ENCODE measurements at regions not wholly inside any gene's neighbourhood (a gene's known extent, or its start where the extent isn't known, plus 50 kb on each side); places are given as distances from the start of the nearest gene placed in this dataset.

DNA sequence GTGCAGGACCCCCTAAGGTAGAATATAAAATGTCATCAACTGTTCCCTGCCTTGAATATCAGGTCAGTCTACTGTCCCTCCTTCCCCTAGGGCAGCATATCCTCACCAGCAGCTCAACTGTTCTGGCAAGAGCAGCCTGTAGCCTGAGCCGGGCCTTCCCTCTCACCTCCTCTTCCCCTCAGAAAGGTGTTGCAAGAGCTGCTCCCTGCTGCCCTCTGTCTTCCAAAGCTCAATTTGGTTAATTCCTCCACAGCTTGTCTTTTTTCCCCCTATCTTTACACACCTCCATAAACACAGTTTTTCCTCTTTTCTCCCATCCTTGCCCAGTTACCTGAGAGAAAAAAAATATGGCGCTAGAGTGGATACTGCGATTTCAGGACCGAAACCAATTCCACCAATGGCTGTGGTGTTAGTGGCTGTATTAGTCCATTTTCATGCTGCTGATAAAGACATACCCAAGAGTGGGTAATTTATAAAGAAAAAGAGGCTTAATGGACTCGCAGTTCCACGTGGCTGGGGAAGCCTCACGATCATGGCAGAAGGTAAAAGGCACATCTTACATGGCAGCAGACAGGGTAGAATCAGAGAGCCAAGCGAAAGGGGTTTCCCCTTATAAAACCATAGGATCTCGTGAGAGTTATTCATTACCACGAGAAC lies 184.7 kb downstream of the MREG start (continued):
- TF ChIP-seq E2F5 (CRISPR knock-in tag; conservative IDR thresholded peaks at IDR 0.05) (no peak), MIXL1 (CRISPR knock-in tag; IDR thresholded peaks at IDR 0.05) (no peak), DPF2 (CRISPR knock-in tag; IDR thresholded peaks at IDR 0.05; ENCODE audit: borderline replicate concordance, low read depth) (no peak), ZNF572 (CRISPR knock-in tag; IDR thresholded peaks at IDR 0.05) (no peak), KDM4B (CRISPR knock-in tag; IDR thresholded peaks at IDR 0.05) (no peak), CEBPG (CRISPR knock-in tag; IDR thresholded peaks at IDR 0.05) (peak; percentile 97), ZNF670 (CRISPR knock-in tag; IDR thresholded peaks at IDR 0.05; ENCODE audit: borderline replicate concordance) (no peak), HIC2 (CRISPR knock-in tag; IDR thresholded peaks at IDR 0.05; ENCODE audit: low read depth) (no peak), NFE2L1 (CRISPR knock-in tag; IDR thresholded peaks at IDR 0.05; ENCODE audit: borderline replicate concordance) (no peak), ZNF451 (CRISPR knock-in tag; IDR thresholded peaks at IDR 0.05) (no peak), ZNF12 (CRISPR knock-in tag; IDR thresholded peaks at IDR 0.05) (0 out of 2 replicates have a peak, but pooled peaks have one; percentile 34), AFF4 (CRISPR knock-in tag; IDR thresholded peaks at IDR 0.05) (0 out of 2 replicates have a peak, but pooled peaks have one; percentile 34), HES4 (CRISPR knock-in tag; IDR thresholded peaks at IDR 0.05; ENCODE audit: borderline replicate concordance) (no peak), MTF1 (CRISPR knock-in tag; IDR thresholded peaks at IDR 0.05) (no peak), RORA (CRISPR knock-in tag; IDR thresholded peaks at IDR 0.05) (no peak)
- TF ChIP-seq, protein P1, sequence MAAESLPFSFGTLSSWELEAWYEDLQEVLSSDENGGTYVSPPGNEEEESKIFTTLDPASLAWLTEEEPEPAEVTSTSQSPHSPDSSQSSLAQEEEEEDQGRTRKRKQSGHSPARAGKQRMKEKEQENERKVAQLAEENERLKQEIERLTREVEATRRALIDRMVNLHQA (CRISPR knock-in tag; IDR thresholded peaks at IDR 0.05) = no peak
- TF ChIP-seq, protein P2, sequence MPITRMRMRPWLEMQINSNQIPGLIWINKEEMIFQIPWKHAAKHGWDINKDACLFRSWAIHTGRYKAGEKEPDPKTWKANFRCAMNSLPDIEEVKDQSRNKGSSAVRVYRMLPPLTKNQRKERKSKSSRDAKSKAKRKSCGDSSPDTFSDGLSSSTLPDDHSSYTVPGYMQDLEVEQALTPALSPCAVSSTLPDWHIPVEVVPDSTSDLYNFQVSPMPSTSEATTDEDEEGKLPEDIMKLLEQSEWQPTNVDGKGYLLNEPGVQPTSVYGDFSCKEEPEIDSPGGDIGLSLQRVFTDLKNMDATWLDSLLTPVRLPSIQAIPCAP (CRISPR knock-in tag; IDR thresholded peaks at IDR 0.05; ENCODE audit: low read depth) = no peak
- TF ChIP-seq, protein P3, sequence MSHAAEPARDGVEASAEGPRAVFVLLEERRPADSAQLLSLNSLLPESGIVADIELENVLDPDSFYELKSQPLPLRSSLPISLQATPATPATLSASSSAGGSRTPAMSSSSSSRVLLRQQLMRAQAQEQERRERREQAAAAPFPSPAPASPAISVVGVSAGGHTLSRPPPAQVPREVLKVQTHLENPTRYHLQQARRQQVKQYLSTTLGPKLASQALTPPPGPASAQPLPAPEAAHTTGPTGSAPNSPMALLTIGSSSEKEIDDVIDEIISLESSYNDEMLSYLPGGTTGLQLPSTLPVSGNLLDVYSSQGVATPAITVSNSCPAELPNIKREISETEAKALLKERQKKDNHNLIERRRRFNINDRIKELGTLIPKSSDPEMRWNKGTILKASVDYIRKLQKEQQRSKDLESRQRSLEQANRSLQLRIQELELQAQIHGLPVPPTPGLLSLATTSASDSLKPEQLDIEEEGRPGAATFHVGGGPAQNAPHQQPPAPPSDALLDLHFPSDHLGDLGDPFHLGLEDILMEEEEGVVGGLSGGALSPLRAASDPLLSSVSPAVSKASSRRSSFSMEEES (CRISPR knock-in tag; IDR thresholded peaks at IDR 0.05) = no peak
- TF ChIP-seq, protein P4, sequence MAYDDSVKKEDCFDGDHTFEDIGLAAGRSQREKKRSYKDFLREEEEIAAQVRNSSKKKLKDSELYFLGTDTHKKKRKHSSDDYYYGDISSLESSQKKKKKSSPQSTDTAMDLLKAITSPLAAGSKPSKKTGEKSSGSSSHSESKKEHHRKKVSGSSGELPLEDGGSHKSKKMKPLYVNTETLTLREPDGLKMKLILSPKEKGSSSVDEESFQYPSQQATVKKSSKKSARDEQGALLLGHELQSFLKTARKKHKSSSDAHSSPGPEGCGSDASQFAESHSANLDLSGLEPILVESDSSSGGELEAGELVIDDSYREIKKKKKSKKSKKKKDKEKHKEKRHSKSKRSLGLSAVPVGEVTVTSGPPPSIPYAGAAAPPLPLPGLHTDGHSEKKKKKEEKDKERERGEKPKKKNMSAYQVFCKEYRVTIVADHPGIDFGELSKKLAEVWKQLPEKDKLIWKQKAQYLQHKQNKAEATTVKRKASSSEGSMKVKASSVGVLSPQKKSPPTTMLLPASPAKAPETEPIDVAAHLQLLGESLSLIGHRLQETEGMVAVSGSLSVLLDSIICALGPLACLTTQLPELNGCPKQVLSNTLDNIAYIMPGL (CRISPR knock-in tag; IDR thresholded peaks at IDR 0.05; ENCODE audit: borderline replicate concordance in 1 of 2, low read depth in 1 of 2) = peak; percentile 38 to 85; a peak in 1 of 4 replicates

Measured in HepG2 (cell line).